ENCODE measurements at regions not wholly inside any gene's neighbourhood (a gene's known extent, or its start where the extent isn't known, plus 50 kb on each side); places are given as distances from the start of the nearest gene placed in this dataset.
A peak's percentile ranks its signal among the peaks of the same experiment; 100 is the strongest.

GRCh38 chr12:75714462-75715322 lies 203.3 kb upstream of the KRR1 start:
- peak; percentile 38 to 47 for DNase-seq
- Mint-ChIP-seq H3K4me3 (ENCODE audit: unreplicated experiment) (no peak overlapping the region), H3K4me1 (ENCODE audit: low read depth, unreplicated experiment) (peaks cover 33% of the 10 kb centered on the region), H3K27me3 (ENCODE audit: insufficient read depth, unreplicated experiment) (no peaks in the 10 kb centered on the region), H3K27ac (ENCODE audit: unreplicated experiment) (peak overlapping the region; percentile 66), H3K9me3 (ENCODE audit: unreplicated experiment) (no peaks in the 10 kb centered on the region), H3K36me3 (ENCODE audit: insufficient read depth, unreplicated experiment) (no peaks in the 10 kb centered on the region)
- no peaks in the 10 kb centered on the region for H3K36me3 ChIP-seq (ENCODE audit: control insufficient read depth, insufficient read depth, low read length)
- intact Hi-C loops (cut with micrococcal nuclease; ENCODE audit: unreplicated experiment): loop anchor here (1.0 to 5.0 kb wide), 6 partner anchors 48 to 318 kb away; partner anchors contain the start of gene PHLDA1
- BruUV-seq (replicated peaks): no TSS peak
- no peak overlapping the region for H3K4me3 ChIP-seq (ENCODE audit: low read depth, low read length)
- TF ChIP-seq CTCF (IDR thresholded peaks at IDR 0.05; ENCODE audit: insufficient read depth in 1 of 2, low read depth in 1 of 2, low read length in 1 of 2, severe bottlenecking in 1 of 2, unreplicated experiment in 1 of 2): no peak
- peaks cover 34% of the 10 kb centered on the region for H3K4me1 ChIP-seq
- CTCF ChIA-PET: no interaction called here
- no peaks in the 10 kb centered on the region for H3K9me3 ChIP-seq
- H3K27me3 ChIP-seq (replicated peaks; ENCODE audit: control insufficient read depth, insufficient read depth, low read length): no peaks in the 10 kb centered on the region
- POLR2A ChIA-PET: interaction anchor here (0.5 kb wide), 1 partner anchor 203 kb away, joined by 3 read pairs; no protein-coding TSS in a partner anchor

DNA sequence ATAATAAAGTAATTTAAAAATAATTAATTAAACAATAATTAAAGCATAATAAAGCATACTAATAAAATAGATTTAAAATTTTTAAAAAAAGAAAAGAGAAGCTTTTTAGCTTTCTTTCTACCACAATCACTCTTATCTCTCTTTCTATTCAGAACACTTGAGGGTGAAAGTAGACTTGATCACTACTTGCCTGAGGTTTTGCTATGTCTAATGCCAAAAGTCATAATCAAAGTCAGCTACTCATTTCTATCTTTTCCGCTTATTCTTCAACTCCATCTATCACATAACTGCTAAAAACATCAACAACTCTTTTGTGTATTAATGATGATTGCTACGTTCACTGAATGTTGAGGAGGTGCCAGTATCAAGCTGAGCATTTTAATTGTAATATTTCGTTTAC lies 202.0 kb upstream of the KRR1 start:
- H3K36me3 ChIP-seq (ENCODE audit: control insufficient read depth, insufficient read depth, low read length): no peaks in the 10 kb centered on the region
- no peaks in the 10 kb centered on the region for H3K36me3 Mint-ChIP-seq (ENCODE audit: insufficient read depth, unreplicated experiment)
- no TSS peak for BruUV-seq (replicated peaks)
- intact Hi-C loops (cut with micrococcal nuclease; ENCODE audit: unreplicated experiment): loop anchor here (5.0 kb wide), 2 partner anchors 91 to 319 kb away; partner anchors contain the start of gene PHLDA1
- H3K4me3 ChIP-seq (ENCODE audit: low read depth, low read length): no peak overlapping the region
- peaks cover 33% of the 10 kb centered on the region for H3K4me1 Mint-ChIP-seq (ENCODE audit: low read depth, unreplicated experiment)
- no peak overlapping the region for H3K4me3 Mint-ChIP-seq (ENCODE audit: unreplicated experiment)
- ChIA-PET CTCF (no interaction called here), POLR2A (no interaction called here)
- no peaks in the 10 kb centered on the region for H3K27me3 ChIP-seq (replicated peaks; ENCODE audit: control insufficient read depth, insufficient read depth, low read length)
- H3K27me3 Mint-ChIP-seq (ENCODE audit: insufficient read depth, unreplicated experiment): no peaks in the 10 kb centered on the region
- H3K4me1 ChIP-seq: peaks cover 28% of the 10 kb centered on the region
- DNase-seq: no peak
- no peaks in the 10 kb centered on the region for H3K9me3 Mint-ChIP-seq (ENCODE audit: unreplicated experiment)
- TF ChIP-seq CTCF (IDR thresholded peaks at IDR 0.05; ENCODE audit: insufficient read depth in 1 of 2, low read depth in 1 of 2, low read length in 1 of 2, severe bottlenecking in 1 of 2, unreplicated experiment in 1 of 2): no peak
- no peaks in the 10 kb centered on the region for H3K9me3 ChIP-seq
- H3K27ac Mint-ChIP-seq (ENCODE audit: unreplicated experiment): no peak overlapping the region

DNA sequence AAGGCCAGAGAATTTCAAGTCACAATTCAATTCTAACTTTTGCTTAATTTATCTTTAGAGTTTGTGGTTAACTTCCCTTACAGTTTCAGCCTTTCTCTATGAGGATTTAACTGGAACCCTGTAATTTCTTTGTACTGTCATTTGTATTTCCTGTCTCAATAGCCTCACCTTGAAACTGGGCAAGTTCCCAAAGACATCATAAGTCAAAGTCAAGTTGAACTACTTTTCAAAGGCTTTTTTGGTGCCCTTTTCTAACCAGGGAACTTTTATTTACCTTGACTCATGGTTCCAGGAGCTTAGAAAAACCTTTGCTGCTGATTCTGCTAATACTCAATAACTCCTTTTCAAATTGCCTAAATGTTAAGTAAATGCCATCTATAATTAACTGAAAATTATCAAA lies 200.8 kb upstream of the KRR1 start:
- no peaks in the 10 kb centered on the region for H3K27me3 ChIP-seq (replicated peaks; ENCODE audit: control insufficient read depth, insufficient read depth, low read length)
- no peaks in the 10 kb centered on the region for H3K36me3 Mint-ChIP-seq (ENCODE audit: insufficient read depth, unreplicated experiment)
- no peaks in the 10 kb centered on the region for H3K27me3 Mint-ChIP-seq (ENCODE audit: insufficient read depth, unreplicated experiment)
- ChIA-PET CTCF (no interaction called here), POLR2A (no interaction called here)
- intact Hi-C loops (cut with micrococcal nuclease; ENCODE audit: unreplicated experiment): loop anchor here (5.0 kb wide), 2 partner anchors 90 to 320 kb away; partner anchors contain the start of gene PHLDA1
- TF ChIP-seq CTCF (IDR thresholded peaks at IDR 0.05; ENCODE audit: insufficient read depth in 1 of 2, low read depth in 1 of 2, low read length in 1 of 2, severe bottlenecking in 1 of 2, unreplicated experiment in 1 of 2): no peak
- peaks cover 28% of the 10 kb centered on the region for H3K4me1 ChIP-seq
- H3K4me3 ChIP-seq (ENCODE audit: low read depth, low read length): no peak overlapping the region
- no TSS peak for BruUV-seq (replicated peaks)
- no peaks in the 10 kb centered on the region for H3K9me3 ChIP-seq
- no peak overlapping the region for H3K27ac Mint-ChIP-seq (ENCODE audit: unreplicated experiment)
- H3K4me3 Mint-ChIP-seq (ENCODE audit: unreplicated experiment): no peak overlapping the region
- no peaks in the 10 kb centered on the region for H3K36me3 ChIP-seq (ENCODE audit: control insufficient read depth, insufficient read depth, low read length)
- DNase-seq: no peak
- H3K9me3 Mint-ChIP-seq (ENCODE audit: unreplicated experiment): no peaks in the 10 kb centered on the region
- peaks cover 33% of the 10 kb centered on the region for H3K4me1 Mint-ChIP-seq (ENCODE audit: low read depth, unreplicated experiment)
